ENCODE measurements at regions not wholly inside any gene's neighbourhood (a gene's known extent, or its start where the extent isn't known, plus 50 kb on each side); places are given as distances from the start of the nearest gene placed in this dataset.

DNA sequence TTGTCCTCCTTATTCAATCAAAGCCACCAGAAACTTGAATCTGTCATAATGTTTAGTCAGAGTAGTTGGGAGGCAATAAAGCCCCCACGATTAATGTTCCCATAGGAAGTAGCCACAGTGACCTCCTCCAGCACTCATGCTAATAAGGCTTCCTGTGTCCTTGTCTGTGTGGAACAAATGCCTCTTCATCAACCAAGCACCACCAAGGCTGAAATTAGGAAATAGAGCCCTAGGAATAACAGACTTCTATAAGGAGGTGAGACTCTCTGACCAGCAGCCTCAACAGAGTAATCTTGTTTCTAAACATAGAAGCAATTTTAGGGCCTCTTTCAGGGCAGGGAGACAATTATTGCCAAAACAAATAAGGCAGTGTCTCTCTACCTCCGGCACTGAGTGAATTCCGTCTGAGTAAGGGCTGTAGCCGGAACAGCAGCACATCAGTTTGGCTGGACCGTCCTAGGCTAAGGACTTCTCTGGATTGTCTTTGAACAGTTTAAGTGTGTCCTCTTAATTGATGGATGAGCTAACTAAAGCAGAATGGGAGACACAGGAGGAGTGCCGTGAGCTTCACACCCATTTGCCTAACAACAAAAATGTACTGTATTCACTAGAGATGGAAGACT, 329.2 kb upstream of the HAND2 start:
- intact Hi-C loops (cut with DNase I): no loop called here
- Histone ChIP-seq H3K4me1 (no peaks in the 10 kb centered on the region), H3K4me3 (no peak overlapping the region), H3K36me3 (no peaks in the 10 kb centered on the region), H3K27ac (no peak overlapping the region), H3K9me3 (no peaks in the 10 kb centered on the region), H3K27me3 (no peaks in the 10 kb centered on the region)
- TF ChIP-seq, protein P1, sequence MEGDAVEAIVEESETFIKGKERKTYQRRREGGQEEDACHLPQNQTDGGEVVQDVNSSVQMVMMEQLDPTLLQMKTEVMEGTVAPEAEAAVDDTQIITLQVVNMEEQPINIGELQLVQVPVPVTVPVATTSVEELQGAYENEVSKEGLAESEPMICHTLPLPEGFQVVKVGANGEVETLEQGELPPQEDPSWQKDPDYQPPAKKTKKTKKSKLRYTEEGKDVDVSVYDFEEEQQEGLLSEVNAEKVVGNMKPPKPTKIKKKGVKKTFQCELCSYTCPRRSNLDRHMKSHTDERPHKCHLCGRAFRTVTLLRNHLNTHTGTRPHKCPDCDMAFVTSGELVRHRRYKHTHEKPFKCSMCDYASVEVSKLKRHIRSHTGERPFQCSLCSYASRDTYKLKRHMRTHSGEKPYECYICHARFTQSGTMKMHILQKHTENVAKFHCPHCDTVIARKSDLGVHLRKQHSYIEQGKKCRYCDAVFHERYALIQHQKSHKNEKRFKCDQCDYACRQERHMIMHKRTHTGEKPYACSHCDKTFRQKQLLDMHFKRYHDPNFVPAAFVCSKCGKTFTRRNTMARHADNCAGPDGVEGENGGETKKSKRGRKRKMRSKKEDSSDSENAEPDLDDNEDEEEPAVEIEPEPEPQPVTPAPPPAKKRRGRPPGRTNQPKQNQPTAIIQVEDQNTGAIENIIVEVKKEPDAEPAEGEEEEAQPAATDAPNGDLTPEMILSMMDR (IDR thresholded peaks at IDR 0.05): no peak
- no peak for DNase-seq (ENCODE audit: low spot score in 2 of 2)

DNA sequence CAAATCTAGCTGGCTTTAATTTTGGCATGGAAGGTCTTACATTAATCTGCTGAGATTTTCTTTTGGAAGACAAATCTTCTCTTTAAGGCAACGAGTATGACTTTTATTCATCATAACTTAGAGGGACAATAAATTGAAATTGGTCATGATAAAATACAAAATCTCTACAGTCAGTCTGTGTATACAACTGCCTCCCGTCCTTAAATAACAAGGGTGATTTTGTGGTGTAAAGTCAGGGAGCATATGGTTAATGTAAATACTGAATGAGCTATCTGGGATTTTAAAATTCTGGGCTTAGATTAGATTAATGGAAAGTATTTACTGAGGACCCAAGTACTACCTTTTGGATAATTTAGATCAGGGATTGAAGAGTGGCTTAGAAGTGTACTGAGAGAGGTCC, 328.4 kb upstream of the HAND2 start:
- H3K27me3 ChIP-seq: no peaks in the 10 kb centered on the region
- no peak overlapping the region for H3K4me3 ChIP-seq
- TF ChIP-seq, protein P1 (IDR thresholded peaks at IDR 0.05): no peak
- H3K4me1 ChIP-seq: no peaks in the 10 kb centered on the region
- no peaks in the 10 kb centered on the region for H3K9me3 ChIP-seq
- intact Hi-C loops (cut with DNase I): no loop called here
- no peak for DNase-seq (ENCODE audit: low spot score in 2 of 2)
- no peak overlapping the region for H3K27ac ChIP-seq
- H3K36me3 ChIP-seq: no peaks in the 10 kb centered on the region

DNA sequence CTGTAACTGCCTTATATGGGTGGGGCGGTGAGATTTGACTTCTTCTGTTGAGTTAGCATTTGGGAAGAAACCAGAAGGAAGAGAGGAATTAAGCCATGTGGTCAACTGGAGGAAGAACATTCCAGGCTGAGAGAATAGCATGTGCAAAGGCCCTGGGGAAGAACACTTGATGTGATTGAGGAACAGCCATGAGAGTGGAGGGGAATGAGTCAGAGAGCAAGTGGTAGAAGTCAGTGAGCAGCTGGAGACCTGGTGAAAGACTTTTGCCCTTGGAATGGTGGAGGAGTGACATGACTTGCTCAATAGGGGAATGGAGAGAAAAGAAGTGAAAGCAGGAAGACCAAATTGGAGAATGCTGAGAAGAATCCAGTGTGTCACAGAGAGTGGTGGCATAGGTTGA, 327.8 kb upstream of the HAND2 start:
- H3K4me1 ChIP-seq: no peaks in the 10 kb centered on the region
- H3K27me3 ChIP-seq: no peaks in the 10 kb centered on the region
- TF ChIP-seq, protein P1 (IDR thresholded peaks at IDR 0.05): no peak
- H3K9me3 ChIP-seq: no peaks in the 10 kb centered on the region
- H3K27ac ChIP-seq: no peak overlapping the region
- intact Hi-C loops (cut with DNase I): no loop called here
- no peaks in the 10 kb centered on the region for H3K36me3 ChIP-seq
- no peak for DNase-seq (ENCODE audit: low spot score in 2 of 2)
- H3K4me3 ChIP-seq: no peak overlapping the region

DNA sequence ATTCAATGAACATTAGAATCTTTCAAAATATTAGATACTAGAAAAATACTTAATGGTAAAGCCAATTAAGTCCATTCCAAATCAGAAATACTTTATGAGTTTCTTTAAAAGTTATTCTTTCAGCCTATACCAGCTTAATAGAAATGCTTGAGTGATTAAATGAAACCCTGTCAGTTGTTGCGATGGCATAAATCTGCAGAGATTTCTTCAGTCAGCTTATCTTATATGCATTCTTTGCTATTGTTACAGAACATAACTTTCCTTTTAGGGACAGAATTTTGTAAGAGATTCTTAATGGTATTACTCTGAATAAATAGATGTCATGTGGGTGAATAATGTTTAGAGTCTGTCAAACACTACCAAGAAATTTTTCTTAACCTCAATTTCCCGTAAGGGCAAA, 325.0 kb upstream of the HAND2 start:
- intact Hi-C loops (cut with DNase I): no loop called here
- TF ChIP-seq, protein P1 (IDR thresholded peaks at IDR 0.05): no peak
- no peak for DNase-seq (ENCODE audit: low spot score in 2 of 2)
- Histone ChIP-seq H3K4me1 (no peaks in the 10 kb centered on the region), H3K36me3 (no peaks in the 10 kb centered on the region), H3K27ac (no peak overlapping the region), H3K9me3 (no peaks in the 10 kb centered on the region), H3K27me3 (no peaks in the 10 kb centered on the region), H3K4me3 (no peak overlapping the region)

DNA sequence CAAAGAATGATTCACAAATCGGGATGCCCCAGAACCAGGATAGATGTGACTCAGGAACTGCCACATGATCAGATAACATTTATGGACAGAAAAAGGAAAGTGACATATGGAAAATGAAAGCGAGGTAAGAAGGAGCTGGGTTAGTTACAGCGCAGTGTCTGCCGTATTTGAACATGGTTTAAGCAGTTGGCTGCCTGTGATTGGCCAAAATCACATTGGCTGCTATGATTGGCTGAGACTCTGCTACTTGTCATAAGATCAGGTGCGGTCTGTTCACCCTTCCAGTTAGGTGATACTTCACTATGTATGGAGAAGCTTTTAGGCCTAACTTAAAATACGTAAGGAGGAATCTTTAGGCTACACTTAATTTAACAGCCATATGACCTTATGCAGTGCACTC, 322.7 kb upstream of the HAND2 start:
- H3K27me3 ChIP-seq: no peaks in the 10 kb centered on the region
- H3K27ac ChIP-seq: no peak overlapping the region
- no peaks in the 10 kb centered on the region for H3K36me3 ChIP-seq
- H3K4me1 ChIP-seq: no peaks in the 10 kb centered on the region
- H3K4me3 ChIP-seq: no peak overlapping the region
- intact Hi-C loops (cut with DNase I): no loop called here
- no peak for DNase-seq (ENCODE audit: low spot score in 2 of 2)
- TF ChIP-seq, protein P1 (IDR thresholded peaks at IDR 0.05): no peak
- H3K9me3 ChIP-seq: no peaks in the 10 kb centered on the region

DNA sequence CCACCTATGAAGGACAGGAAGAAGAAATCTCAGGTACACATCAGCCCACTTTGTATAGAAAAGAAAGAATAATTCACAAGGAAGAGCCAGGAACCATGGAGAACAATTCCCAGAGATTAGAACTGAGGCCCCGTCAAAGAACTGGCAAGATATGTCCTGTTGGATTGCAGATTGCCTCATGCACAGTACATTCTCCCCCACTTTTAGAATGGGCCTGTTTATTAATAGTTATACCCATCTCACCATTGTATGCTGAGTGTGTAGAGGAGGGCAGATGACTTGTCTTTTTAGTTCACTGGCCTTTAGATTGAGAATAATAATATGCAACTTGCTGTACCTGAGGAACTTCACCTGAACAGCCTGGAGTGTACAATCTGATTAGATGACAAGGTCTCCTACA, 315.6 kb upstream of the HAND2 start:
- intact Hi-C loops (cut with DNase I): no loop called here
- no peaks in the 10 kb centered on the region for H3K9me3 ChIP-seq
- no peak for DNase-seq (ENCODE audit: low spot score in 2 of 2)
- no peaks in the 10 kb centered on the region for H3K27me3 ChIP-seq
- TF ChIP-seq, protein P1 (IDR thresholded peaks at IDR 0.05): no peak
- no peak overlapping the region for H3K27ac ChIP-seq
- H3K4me3 ChIP-seq: no peak overlapping the region
- no peaks in the 10 kb centered on the region for H3K4me1 ChIP-seq
- no peaks in the 10 kb centered on the region for H3K36me3 ChIP-seq
